Neural crest cell (in vitro differentiated cells): ENCODE measurements at regions not wholly inside any gene's neighbourhood (a gene's known extent, or its start where the extent isn't known, plus 50 kb on each side); places are given as distances from the start of the nearest gene placed in this dataset.

Experiments
- DNase-seq: peaks from one replicate; pipeline ENCODE4 v3.0.0; 2021; ENCODE audit warnings: low read depth, mixed read lengths, low spot score
- H3K27ac Mint-ChIP-seq: one replicate; pipeline ENCODE4 v1.8.0; 2021; ENCODE audit warnings: mild to moderate bottlenecking, mixed read lengths; ENCODE audit not compliant: unreplicated experiment
- H3K27me3 Mint-ChIP-seq: 2 replicates; pipeline ENCODE4 v1.8.0; 2021; ENCODE audit warnings: low read depth, mild to moderate bottlenecking, mixed read lengths
- H3K36me3 Mint-ChIP-seq: 2 replicates; pipeline ENCODE4 v1.8.0; 2021; ENCODE audit warnings: low read depth, mild to moderate bottlenecking, mixed read lengths
- H3K4me1 Mint-ChIP-seq: 2 replicates; pipeline ENCODE4 v1.8.0; 2021; ENCODE audit warnings: mixed read lengths
- H3K4me3 Mint-ChIP-seq: one replicate; pipeline ENCODE4 v1.8.0; 2021; ENCODE audit warnings: mild to moderate bottlenecking, mixed read lengths
- H3K9me3 Mint-ChIP-seq: 2 replicates; pipeline ENCODE4 v1.8.0; 2021; ENCODE audit warnings: mixed read lengths
- TF ChIP-seq, protein P1 (sequence below): fragments of 200-600 bp; sonication (generic); conservative IDR thresholded peaks from 2 replicates; pipeline ENCODE4 v1.5.0; 2021; ENCODE audit warnings: antibody characterized with exemption, mild to moderate bottlenecking

DNA sequence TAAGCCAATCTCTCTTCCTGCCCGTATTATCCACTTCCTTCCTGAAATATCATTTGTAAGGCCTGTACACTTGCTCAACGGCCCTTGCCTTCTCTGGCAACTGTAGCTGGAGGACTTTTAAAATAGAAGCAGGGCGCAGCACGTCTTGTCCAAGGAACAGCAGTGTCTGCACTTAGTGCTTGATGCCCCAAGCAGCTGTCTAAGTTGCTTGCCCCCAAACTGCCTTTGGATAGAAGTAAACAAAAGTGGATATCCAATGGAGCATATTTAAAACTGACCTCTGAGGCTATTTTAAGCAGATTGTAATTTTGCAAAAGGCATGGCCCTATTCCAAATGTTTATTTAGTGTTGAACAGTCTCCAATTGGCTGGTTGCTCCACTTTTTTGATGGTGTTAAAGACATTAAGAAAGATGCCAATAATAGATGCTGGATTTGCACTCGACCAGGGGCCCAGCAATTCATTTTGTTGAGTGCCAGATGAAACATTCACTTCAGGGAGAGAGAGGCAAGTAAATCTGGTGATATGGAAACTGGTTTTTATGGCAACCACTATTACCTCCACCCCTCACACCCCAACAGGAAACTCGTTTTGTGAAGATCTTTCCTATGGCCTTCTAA, 526.8 kb upstream of the TBL1XR1 start:
- TF ChIP-seq, protein P1, sequence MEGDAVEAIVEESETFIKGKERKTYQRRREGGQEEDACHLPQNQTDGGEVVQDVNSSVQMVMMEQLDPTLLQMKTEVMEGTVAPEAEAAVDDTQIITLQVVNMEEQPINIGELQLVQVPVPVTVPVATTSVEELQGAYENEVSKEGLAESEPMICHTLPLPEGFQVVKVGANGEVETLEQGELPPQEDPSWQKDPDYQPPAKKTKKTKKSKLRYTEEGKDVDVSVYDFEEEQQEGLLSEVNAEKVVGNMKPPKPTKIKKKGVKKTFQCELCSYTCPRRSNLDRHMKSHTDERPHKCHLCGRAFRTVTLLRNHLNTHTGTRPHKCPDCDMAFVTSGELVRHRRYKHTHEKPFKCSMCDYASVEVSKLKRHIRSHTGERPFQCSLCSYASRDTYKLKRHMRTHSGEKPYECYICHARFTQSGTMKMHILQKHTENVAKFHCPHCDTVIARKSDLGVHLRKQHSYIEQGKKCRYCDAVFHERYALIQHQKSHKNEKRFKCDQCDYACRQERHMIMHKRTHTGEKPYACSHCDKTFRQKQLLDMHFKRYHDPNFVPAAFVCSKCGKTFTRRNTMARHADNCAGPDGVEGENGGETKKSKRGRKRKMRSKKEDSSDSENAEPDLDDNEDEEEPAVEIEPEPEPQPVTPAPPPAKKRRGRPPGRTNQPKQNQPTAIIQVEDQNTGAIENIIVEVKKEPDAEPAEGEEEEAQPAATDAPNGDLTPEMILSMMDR, result no peak
- Mint-ChIP-seq H3K4me3 (no peak overlapping the region), H3K4me1 (peaks cover 24% of the 10 kb centered on the region), H3K27me3 (no peaks in the 10 kb centered on the region), H3K36me3 (no peaks in the 10 kb centered on the region), H3K27ac (no peak overlapping the region), H3K9me3 (peaks cover 4% of the 10 kb centered on the region)
- DNase-seq, result no peak

DNA sequence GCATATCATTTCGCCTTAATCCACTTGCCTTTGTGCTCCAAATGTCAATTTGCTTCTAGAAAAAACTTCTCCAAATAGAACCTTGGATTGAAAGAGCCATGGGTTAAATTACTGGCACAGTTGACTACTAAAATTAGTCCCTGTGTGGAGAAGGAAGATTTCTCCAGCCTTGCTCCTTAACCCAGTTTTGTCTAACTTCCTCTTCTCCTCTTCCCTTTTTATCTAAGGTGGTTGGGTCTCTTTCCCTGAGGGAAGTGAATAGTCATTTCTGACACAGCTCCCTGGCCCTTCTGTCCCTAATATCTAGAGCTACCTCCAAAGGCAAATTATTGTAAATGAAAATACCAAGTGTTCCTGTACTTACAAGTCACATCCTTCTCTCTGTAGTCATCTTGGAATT, 527.9 kb upstream of the TBL1XR1 start:
- Mint-ChIP-seq H3K4me1 (peaks cover 32% of the 10 kb centered on the region), H3K27ac (no peak overlapping the region), H3K9me3 (peaks cover 4% of the 10 kb centered on the region), H3K4me3 (no peak overlapping the region), H3K36me3 (no peaks in the 10 kb centered on the region), H3K27me3 (no peaks in the 10 kb centered on the region)
- TF ChIP-seq, protein P1, result no peak
- no peak for DNase-seq

DNA sequence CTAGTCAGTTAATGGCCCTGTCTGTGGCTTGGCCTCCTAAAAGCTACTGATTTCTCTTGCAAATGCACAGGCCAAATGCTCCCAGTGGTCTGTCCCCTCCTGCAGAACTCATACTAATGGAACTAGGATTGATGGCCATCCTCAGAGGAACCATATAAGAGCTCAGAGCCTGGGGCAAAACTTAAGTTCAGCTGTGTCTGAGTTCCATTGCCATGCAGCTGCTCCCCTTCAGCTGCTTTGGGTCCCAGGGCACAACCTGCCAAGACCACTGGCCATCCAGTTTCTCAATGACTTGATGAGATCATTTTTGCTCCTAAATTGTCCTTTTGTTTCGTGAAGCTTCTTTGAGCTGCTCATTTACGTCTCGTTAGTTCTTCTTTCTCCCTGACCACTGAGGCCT, 529.5 kb upstream of the TBL1XR1 start:
- Mint-ChIP-seq H3K36me3 (no peaks in the 10 kb centered on the region), H3K9me3 (peaks cover 4% of the 10 kb centered on the region), H3K27ac (no peak overlapping the region), H3K27me3 (no peaks in the 10 kb centered on the region), H3K4me1 (peaks cover 38% of the 10 kb centered on the region), H3K4me3 (no peak overlapping the region)
- TF ChIP-seq, protein P1, result no peak
- no peak for DNase-seq

DNA sequence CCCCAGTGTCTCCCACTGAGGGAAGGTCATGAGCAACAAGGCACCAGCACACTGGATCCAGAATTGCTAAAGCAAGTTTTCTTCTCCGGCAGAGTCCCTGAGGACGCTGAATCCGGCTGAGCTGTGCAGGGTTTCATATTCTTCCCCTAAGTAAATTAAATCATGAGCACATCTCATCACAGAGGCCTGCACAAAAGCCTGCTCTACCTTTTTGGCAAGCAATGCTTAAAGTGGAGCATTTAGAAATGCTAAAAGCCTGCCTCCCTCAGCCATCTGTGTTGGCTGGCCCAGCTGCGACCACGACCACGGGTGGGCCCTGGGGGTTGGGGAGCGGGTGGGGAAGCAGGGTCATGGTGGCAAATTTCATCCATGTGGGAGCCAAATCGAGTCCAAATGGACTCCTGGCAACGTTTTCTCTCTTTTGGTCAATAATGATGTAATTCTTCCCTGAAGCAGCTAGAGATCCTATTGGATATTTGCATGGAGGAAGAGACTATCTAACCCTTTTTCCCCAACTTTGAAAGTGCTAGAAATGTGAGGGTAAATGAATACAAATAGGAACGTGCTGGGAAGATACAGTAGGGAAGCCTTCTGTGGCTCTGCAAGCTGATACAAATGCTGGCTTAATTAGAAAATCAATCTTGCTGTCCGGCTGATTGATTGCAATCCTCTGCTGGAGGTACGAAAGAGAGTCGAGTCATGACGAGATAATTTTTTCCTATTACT, 532.8 kb upstream of the TBL1XR1 start:
- Mint-ChIP-seq H3K36me3 (no peaks in the 10 kb centered on the region), H3K9me3 (peaks cover 4% of the 10 kb centered on the region), H3K27ac (peak overlapping the region; percentile 2), H3K27me3 (no peaks in the 10 kb centered on the region), H3K4me3 (no peak overlapping the region), H3K4me1 (peaks cover 38% of the 10 kb centered on the region)
- TF ChIP-seq, protein P1, result no peak
- no peak for DNase-seq

DNA sequence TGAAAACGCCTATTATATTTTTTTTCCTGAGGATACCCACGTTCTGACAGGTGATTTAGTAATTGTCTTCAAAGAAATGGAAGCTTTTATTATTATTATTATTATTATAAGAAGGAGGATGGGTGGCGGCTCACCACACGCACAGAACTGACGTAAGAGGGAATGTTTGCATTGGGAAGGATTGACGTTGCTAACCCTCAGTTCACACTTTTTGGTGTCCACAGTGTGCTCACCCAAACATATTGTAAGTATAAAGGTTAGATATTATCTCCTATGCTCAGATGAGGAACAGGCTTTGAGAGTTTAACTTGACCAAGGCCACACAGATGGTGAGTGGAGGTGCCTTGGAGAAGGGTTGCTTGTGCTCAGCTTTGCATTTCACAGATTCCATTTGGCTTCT, 533.5 kb upstream of the TBL1XR1 start:
- DNase-seq, result no peak
- Mint-ChIP-seq H3K36me3 (no peaks in the 10 kb centered on the region), H3K4me3 (no peak overlapping the region), H3K9me3 (peaks cover 4% of the 10 kb centered on the region), H3K4me1 (peaks cover 38% of the 10 kb centered on the region), H3K27ac (no peak overlapping the region), H3K27me3 (no peaks in the 10 kb centered on the region)
- TF ChIP-seq, protein P1, result no peak
